ENCODE measurements at regions not wholly inside any gene's neighbourhood (a gene's known extent, or its start where the extent isn't known, plus 50 kb on each side); places are given as distances from the start of the nearest gene placed in this dataset.
"Not testable (repeated sequence)": the region's sequence is repeated elsewhere in the genome, so short reads cannot be mapped to it uniquely, and the experiment has no call there.

GRCh38 chr14:86321151-86321550, 791.2 kb downstream of the FLRT2 start:
- DNase-seq: no peak

- DNase-seq: not testable (repeated sequence)
These were observed 782.3 kb downstream of the FLRT2 start for GRCh38 chr14:86312154-86312665.

GRCh38 chr14:86311151-86311550, 781.2 kb downstream of the FLRT2 start:
- no peak for DNase-seq

- no peak for DNase-seq
These were observed 780.7 kb downstream of the FLRT2 start for GRCh38 chr14:86310611-86311010.

DNA sequence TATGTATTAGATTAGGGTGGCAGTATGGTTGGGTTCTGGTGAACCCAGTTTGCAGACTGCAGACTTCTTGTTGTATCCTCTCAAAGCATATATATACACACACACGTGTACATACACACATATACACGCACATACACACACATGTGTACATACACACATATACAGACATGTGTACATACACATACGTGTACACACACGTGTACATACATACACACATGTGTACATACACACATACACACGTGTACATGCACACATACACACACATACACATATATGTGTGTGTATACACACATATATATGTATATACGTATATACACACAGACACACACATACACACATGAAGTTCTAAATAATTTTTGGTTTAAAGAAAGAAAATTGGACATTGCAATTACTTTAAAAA, 780.2 kb downstream of the FLRT2 start:
- DNase-seq: no peak

- no peak for DNase-seq
These were observed 775.1 kb downstream of the FLRT2 start for GRCh38 chr14:86305058-86305457.

GRCh38 chr14:86299994-86300393, 770.0 kb downstream of the FLRT2 start:
- no peak for DNase-seq

DNA sequence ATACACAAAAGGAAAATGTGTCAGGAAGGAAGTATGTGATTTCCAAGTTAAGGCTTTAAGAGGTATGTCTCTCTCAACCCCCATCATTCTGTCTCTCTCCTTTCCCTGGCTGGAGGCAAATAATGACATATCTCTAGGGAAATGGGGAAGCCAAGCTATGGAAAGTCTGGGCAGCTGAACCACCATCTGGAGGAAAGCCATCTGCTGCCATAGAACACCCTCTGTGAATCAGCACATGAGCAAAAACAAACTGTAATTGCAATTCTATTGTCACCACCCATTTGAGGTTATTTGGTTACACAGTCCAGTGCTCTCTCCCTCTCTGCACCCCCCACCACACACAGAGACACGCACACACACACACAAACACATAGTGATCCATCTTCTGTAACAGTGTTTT, 766.2 kb downstream of the FLRT2 start:
- DNase-seq: no peak

DNA sequence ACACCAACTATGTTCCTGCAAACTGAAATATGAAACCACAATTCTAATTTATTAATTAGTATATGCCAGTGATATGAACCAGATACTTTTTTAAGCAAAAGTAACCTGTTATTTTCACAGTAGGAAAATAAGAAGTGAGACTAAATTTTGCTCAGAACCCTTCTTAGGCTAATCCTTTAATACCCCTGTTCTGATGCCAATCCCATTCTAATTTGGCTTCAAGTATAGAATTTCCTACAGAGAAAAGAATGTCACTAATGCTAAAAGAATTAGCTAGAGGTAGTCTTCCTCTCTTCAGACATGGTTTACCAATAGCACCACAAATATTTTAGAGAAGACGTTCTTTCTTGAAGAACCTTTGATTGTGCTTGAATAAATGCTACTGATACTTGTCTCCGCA, 758.4 kb downstream of the FLRT2 start:
- no peak for DNase-seq

DNA sequence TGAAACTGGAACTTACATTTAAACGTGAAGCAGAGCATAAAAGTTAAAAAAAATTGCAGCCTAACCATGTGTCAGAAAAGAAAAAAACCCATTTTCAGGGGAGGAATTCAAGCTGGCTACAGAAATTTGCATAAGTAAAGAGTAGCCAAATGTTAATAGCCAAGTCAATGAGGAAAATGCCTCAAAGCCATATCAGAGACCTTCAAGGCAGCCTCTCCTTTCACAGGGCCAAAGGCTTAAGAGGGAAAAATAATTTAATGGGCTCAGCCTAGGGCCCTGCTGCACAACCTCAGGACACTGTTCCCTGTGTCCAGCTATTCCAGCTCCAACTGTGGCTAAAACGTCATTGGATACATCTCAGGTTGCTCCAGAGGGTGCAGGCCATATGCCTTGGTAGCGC, 749.5 kb downstream of the FLRT2 start:
- DNase-seq: no peak

- no peak for DNase-seq
These were observed 728.0 kb downstream of the FLRT2 start for GRCh38 chr14:86257973-86258372.

- DNase-seq: no peak
These were observed 713.2 kb downstream of the FLRT2 start for GRCh38 chr14:86243158-86243557.

- DNase-seq: no peak
These were observed 707.8 kb downstream of the FLRT2 start for GRCh38 chr14:86237733-86238132.

DNA sequence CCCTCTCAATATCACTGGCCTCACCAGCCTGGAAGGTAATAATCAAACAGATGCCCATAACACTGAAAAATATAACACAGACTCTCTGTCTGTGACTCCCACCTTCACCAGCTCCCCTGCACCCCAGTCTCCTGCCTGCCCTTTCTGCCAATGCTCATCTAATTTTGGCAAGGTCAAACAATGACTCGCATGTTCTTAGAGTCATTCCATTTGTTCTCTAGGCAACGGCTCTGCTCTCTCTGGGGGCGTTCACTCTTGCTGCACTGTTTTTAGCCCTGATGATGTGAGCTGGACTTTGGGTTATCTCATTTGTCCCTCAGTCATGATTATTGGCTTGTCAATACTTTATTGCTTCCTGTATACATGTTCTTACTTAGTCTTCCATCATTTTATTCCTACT, 691.8 kb downstream of the FLRT2 start:
- DNase-seq: no peak

GRCh38 chr14:86221000-86221399, 691.1 kb downstream of the FLRT2 start:
- DNase-seq: no peak

GRCh38 chr14:86217523-86217922, 687.6 kb downstream of the FLRT2 start:
- no peak for DNase-seq

GRCh38 chr14:86203843-86204242, 673.9 kb downstream of the FLRT2 start:
- DNase-seq: no peak

DNA sequence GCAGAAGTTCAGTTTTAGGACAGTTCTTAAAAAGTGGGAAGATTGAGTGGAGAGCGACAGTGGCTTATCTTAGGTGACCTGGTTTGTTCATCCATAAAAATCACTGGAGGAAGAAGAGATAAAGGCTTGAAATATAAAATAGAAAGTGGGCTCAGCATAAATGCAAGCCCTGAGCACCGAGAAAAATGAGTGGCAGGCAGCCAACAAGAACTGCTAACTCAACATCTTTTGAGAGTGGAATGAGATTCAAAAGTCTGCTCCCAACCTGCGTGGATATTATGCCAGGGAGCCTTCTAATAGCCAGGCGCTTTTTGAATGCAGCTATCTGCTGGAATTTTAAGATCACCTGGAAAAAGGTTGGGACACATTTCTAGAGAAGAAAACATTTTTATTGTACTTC, 666.5 kb downstream of the FLRT2 start:
- DNase-seq: no peak

DNA sequence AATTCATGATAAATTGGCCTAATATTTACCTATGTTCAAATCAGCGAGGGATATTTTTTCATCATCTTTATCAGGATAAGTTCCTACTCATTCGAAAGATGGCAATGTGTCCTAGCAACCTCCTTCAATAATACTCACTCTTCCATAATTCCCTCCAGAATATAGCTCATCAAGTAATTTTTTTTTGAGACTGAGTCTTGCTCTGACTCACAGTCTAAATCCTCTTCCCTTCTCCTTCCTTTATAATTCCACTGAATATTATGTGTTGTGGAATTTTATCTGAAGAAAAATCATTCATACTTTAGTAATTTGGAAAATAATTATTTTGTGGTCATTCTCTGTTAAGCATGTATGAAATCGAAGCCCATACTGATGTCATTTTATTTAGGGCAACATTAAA, 663.8 kb downstream of the FLRT2 start:
- no peak for DNase-seq

- no peak for DNase-seq
These were observed 650.0 kb downstream of the FLRT2 start for GRCh38 chr14:86179980-86180379.

GRCh38 chr14:86168371-86168770, 638.4 kb downstream of the FLRT2 start:
- no peak for DNase-seq

- DNase-seq: no peak
These were observed 636.6 kb downstream of the FLRT2 start for GRCh38 chr14:86166541-86166940.

DNA sequence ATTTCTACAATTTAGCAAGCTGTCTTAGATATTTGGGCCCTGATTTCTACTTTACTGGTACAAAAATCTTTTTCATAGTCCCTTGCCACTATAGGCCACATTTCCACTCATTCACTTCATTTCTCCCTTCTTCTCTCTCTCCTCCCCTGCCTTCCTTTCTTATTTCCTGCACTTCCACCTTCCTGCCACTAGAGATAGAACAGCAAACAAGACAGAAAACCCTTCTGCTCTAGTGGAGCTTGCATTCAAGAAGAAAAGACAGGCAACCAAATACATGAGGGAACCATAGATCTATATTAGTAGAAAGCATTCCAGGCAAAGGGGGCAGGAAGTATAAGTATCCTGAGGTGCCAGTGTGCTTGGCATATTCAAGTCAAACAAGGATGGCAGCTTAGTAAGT, 623.5 kb downstream of the FLRT2 start:
- no peak for DNase-seq

DNA sequence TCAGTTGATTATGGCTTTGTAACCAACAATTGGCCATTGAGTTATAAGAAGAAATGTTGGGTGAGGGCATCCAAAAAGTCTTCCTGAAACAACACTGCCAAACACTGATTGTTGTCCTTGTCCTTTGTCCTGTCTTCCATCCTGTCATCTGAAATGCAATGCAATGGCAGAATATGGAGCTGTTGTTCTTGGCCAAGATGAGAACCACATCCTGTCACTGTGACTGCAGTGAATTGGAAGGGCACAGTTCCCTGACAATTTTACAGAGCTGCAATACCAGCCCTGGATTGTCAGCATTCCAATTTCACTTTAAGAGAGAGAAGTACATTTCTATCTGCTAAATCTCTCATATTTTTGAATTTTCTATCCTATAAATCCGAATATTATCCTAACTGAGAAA, 613.3 kb downstream of the FLRT2 start:
- DNase-seq: no peak

GRCh38 chr14:86141966-86142365, 612.0 kb downstream of the FLRT2 start:
- DNase-seq: no peak

- DNase-seq: no peak
These were observed 599.5 kb downstream of the FLRT2 start for GRCh38 chr14:86129426-86129825.
